ENCODE measurements at regions not wholly inside any gene's neighbourhood (a gene's known extent, or its start where the extent isn't known, plus 50 kb on each side); places are given as distances from the start of the nearest gene placed in this dataset.

DNA sequence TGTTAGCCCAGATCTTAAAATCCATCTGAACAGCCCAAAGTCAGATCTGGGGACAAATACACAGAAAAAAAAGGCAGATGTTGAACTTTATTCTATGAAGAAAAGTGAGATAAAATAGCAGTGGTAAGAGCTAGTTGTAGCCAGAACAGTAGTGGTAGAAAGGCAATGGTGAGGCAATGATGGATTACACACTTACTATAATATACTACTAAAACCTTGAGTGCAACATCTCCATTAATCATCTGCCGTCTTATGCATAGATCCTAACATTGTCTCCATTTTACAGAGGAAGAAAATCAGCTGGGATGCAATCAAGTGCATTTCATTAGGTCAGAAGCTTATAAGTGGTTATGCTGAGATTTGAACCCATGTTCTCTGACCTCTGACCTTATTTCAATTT, 699.6 kb downstream of the CDH11 start:
- no peak for TF ChIP-seq POLR2A (IDR thresholded peaks at IDR 0.05)
- TF ChIP-seq, protein P1, sequence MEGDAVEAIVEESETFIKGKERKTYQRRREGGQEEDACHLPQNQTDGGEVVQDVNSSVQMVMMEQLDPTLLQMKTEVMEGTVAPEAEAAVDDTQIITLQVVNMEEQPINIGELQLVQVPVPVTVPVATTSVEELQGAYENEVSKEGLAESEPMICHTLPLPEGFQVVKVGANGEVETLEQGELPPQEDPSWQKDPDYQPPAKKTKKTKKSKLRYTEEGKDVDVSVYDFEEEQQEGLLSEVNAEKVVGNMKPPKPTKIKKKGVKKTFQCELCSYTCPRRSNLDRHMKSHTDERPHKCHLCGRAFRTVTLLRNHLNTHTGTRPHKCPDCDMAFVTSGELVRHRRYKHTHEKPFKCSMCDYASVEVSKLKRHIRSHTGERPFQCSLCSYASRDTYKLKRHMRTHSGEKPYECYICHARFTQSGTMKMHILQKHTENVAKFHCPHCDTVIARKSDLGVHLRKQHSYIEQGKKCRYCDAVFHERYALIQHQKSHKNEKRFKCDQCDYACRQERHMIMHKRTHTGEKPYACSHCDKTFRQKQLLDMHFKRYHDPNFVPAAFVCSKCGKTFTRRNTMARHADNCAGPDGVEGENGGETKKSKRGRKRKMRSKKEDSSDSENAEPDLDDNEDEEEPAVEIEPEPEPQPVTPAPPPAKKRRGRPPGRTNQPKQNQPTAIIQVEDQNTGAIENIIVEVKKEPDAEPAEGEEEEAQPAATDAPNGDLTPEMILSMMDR (IDR thresholded peaks at IDR 0.05), result no peak
- TF ChIP-seq POLR2AphosphoS5 (IDR thresholded peaks at IDR 0.05), result no peak
- no peak for TF ChIP-seq EP300 (IDR thresholded peaks at IDR 0.05)

Measured in stomach (tissue), 4 donors.